ENCODE measurements at regions not wholly inside any gene's neighbourhood (a gene's known extent, or its start where the extent isn't known, plus 50 kb on each side); places are given as distances from the start of the nearest gene placed in this dataset.
A peak's percentile ranks its signal among the peaks of the same experiment; 100 is the strongest.

- DNase-seq (ENCODE audit: low spot score), result no peak
- no peaks in the 10 kb centered on the region for H3K9me3 Mint-ChIP-seq (ENCODE audit: low read depth)
- peak overlapping the region; percentile 49 for H3K27ac Mint-ChIP-seq (ENCODE audit: unreplicated experiment)
- H3K27me3 Mint-ChIP-seq (ENCODE audit: low read depth), result no peaks in the 10 kb centered on the region
- no peak for TF ChIP-seq CTCF (IDR thresholded peaks at IDR 0.05)
- H3K36me3 Mint-ChIP-seq (ENCODE audit: low read depth), result no peaks in the 10 kb centered on the region
- no peak overlapping the region for H3K4me3 Mint-ChIP-seq (ENCODE audit: unreplicated experiment)
- H3K4me1 Mint-ChIP-seq (ENCODE audit: low read depth), result peaks cover 41% of the 10 kb centered on the region
Measured at GRCh38 chr2:35463805-35464596, 891.6 kb upstream of the CRIM1 start.

- Mint-ChIP-seq H3K4me1 (ENCODE audit: low read depth) (peaks cover 46% of the 10 kb centered on the region), H3K27me3 (ENCODE audit: low read depth) (no peaks in the 10 kb centered on the region), H3K27ac (ENCODE audit: unreplicated experiment) (peak overlapping the region; percentile 96), H3K4me3 (ENCODE audit: unreplicated experiment) (peak overlapping the region; percentile 54), H3K36me3 (ENCODE audit: low read depth) (no peaks in the 10 kb centered on the region), H3K9me3 (ENCODE audit: low read depth) (no peaks in the 10 kb centered on the region)
- DNase-seq (ENCODE audit: low spot score), result no peak
- no peak for TF ChIP-seq CTCF (IDR thresholded peaks at IDR 0.05)
Measured at GRCh38 chr2:35462226-35462998, 893.2 kb upstream of the CRIM1 start.

GRCh38 chr2:35461406-35461805 lies 894.2 kb upstream of the CRIM1 start:
- H3K36me3 Mint-ChIP-seq (ENCODE audit: low read depth), result no peaks in the 10 kb centered on the region
- H3K27ac Mint-ChIP-seq (ENCODE audit: unreplicated experiment), result peak overlapping the region; percentile 27
- no peaks in the 10 kb centered on the region for H3K27me3 Mint-ChIP-seq (ENCODE audit: low read depth)
- TF ChIP-seq CTCF (IDR thresholded peaks at IDR 0.05), result no peak
- peaks cover 46% of the 10 kb centered on the region for H3K4me1 Mint-ChIP-seq (ENCODE audit: low read depth)
- H3K9me3 Mint-ChIP-seq (ENCODE audit: low read depth), result no peaks in the 10 kb centered on the region
- no peak overlapping the region for H3K4me3 Mint-ChIP-seq (ENCODE audit: unreplicated experiment)
- DNase-seq (ENCODE audit: low spot score), result no peak

GRCh38 chr2:35454966-35455638 lies 900.5 kb upstream of the CRIM1 start:
- H3K36me3 Mint-ChIP-seq (ENCODE audit: low read depth), result no peaks in the 10 kb centered on the region
- H3K4me3 Mint-ChIP-seq (ENCODE audit: unreplicated experiment), result no peak overlapping the region
- DNase-seq (ENCODE audit: low spot score), result no peak
- H3K9me3 Mint-ChIP-seq (ENCODE audit: low read depth), result no peaks in the 10 kb centered on the region
- H3K4me1 Mint-ChIP-seq (ENCODE audit: low read depth), result peaks cover 15% of the 10 kb centered on the region
- no peak overlapping the region for H3K27ac Mint-ChIP-seq (ENCODE audit: unreplicated experiment)
- H3K27me3 Mint-ChIP-seq (ENCODE audit: low read depth), result no peaks in the 10 kb centered on the region
- TF ChIP-seq CTCF (IDR thresholded peaks at IDR 0.05), result peak; percentile 47

- Mint-ChIP-seq H3K36me3 (ENCODE audit: low read depth) (no peaks in the 10 kb centered on the region), H3K27me3 (ENCODE audit: low read depth) (no peaks in the 10 kb centered on the region), H3K4me1 (ENCODE audit: low read depth) (no peaks in the 10 kb centered on the region), H3K27ac (ENCODE audit: unreplicated experiment) (no peak overlapping the region), H3K4me3 (ENCODE audit: unreplicated experiment) (no peak overlapping the region), H3K9me3 (ENCODE audit: low read depth) (no peaks in the 10 kb centered on the region)
- no peak for TF ChIP-seq CTCF (IDR thresholded peaks at IDR 0.05)
- no peak for DNase-seq (ENCODE audit: low spot score)
Measured at GRCh38 chr2:35447821-35448220, 907.8 kb upstream of the CRIM1 start.
